ENCODE measurements at regions not wholly inside any gene's neighbourhood (a gene's known extent, or its start where the extent isn't known, plus 50 kb on each side); places are given as distances from the start of the nearest gene placed in this dataset.

- no peak for DNase-seq
Observed at GRCh38 chr2:128696421-128696820, 377.8 kb upstream of the HS6ST1 start.

DNA sequence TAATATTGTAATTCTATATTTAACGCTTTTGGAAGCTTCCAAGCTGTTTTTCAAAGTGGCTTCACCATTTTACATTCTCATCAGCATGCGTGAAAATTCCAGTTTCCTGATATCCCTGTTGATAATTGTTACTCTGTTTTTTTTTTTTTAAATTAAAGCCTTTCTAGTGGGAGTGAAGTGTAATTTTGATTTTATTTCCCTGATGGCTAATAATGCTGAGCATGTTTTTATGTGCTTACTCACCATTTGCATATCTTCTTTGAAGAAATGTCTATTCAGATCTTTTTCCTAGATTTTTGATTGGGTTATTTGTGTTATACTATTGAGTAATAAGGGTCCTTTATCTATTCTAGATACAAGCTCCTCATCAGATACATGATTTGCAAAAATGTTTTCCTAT, 382.8 kb upstream of the HS6ST1 start:
- DNase-seq = no peak

GRCh38 chr2:128702616-128703015, 383.9 kb upstream of the HS6ST1 start:
- DNase-seq = peak in 1 of 2 donors; percentile 62

DNA sequence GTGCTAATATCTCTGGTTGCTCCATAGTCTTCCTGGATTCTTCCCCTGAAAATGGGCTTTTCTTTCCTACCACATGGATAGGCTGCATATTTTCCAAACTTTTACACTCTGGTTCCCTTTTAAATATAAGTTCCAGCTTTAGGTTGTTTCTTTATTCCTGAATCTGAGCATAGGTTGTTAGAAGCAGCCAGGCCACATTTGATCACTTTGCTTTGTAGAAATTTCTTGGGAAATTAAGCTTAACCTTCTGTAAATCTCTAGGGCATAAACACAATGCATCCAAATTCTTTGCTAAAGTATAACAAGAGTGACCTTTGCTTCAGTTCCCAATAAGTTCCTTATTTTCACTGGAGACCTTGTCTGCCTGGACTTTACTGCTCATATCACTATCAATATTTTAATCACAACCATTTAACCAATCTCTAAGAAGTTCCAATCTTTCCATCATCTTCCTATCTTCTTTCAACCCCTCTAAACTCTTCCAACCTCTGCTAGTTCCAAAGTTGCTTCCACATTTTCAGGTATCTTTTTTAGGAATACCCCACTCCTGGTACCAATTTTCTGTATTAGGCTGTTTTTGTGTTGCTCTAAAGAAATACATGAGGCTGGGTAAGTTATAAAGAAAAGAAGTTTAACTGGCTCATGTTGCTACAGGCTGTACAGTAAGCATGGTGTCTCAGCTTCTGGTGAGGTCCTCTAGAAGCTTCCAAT, 389.6 kb upstream of the HS6ST1 start:
- DNase-seq = no peak

- no peak for DNase-seq
Observed at GRCh38 chr2:128710242-128710641, 391.6 kb upstream of the HS6ST1 start.

DNA sequence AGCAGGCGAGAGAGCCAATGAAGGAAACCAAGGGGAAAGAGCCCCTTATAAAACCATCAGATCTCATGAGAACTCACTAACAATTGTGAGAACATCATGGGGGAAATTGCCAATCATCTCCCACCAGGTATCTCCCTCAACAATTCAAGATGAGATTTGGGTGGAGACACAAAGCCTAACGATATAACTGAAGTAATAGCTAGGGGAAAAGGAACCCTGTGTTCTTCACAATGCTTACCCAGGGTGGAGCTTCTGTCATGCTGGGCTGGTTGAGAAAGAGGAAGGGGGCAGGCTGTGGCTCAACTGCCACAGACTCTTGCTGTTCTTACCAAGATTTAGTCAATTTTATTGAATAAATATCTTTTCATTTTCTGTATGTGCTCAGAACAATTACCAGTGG, 392.1 kb upstream of the HS6ST1 start:
- peak; percentile 75 for DNase-seq

DNA sequence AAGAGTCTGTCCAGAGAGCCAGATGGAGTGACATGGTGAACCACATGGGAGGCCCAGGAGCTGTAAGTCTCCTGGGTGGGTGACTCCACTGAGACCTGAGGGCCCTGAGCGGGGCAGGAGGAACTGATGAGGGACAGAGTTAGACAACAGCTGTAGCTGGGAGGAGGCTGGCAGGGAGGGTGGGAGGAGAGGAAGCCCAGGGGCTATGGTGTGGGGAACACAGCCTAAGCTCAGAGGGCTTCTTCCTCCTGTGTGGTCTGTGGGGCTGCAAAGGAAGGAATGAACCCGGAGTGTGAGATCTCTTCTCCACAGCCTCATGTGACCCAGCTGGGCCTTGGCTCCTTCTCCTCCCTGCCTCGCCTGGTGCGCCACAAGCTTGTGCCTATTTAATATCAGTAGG, 395.6 kb upstream of the HS6ST1 start:
- DNase-seq = peak; percentile 53 to 71

DNA sequence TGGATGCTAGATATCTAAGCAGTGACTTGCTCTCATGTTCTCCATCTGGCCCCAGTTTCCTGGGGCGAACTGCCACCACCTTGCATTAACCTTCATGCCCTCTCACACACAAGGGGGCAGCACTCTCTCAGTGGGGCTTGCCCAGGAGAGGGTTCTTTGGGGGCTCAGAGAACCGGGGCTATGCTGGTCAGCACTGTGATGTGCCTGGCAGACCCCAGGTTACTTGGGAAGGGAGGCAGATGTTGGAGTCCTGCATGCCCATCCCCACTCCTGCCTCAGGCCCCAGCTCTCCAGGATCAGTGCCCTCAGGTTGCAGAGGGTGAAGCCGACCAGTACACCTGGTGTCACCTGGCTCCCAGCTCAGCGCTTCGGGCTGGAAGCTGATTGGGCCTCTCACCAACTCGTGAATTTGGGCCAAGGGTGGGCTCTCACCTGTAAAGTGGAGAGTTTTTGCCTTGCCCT, 396.2 kb upstream of the HS6ST1 start:
- DNase-seq = no peak

GRCh38 chr2:128715360-128715759, 396.7 kb upstream of the HS6ST1 start:
- DNase-seq = no peak

DNA sequence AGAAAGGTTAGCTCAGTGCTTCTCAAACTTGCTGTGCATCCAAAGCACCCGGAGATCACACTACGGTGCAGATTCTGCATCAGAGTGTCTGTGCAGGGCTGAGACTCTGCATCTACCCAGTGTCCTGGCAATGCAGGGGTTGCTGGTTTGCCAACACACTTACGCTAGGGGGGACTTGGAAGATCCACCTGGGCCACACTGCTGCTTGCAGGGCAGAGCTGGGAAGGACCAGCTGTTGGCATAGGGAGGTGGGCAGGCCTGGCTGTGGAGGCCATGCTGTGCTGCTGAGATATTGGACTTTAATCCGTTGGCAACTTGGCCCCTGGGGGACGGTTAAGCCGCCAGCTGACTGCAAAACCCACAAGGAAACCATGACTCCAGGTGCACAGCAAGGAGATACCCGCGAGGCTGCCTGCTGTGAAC, 397.6 kb upstream of the HS6ST1 start:
- DNase-seq = no peak

GRCh38 chr2:128717758-128718710, 399.4 kb upstream of the HS6ST1 start:
- DNase-seq = no peak

- DNase-seq = no peak
Observed at GRCh38 chr2:128720080-128721022, 401.7 kb upstream of the HS6ST1 start.

- DNase-seq = peak; percentile 34
Observed at GRCh38 chr2:128721096-128721495, 402.4 kb upstream of the HS6ST1 start.

GRCh38 chr2:128722489-128722888, 403.8 kb upstream of the HS6ST1 start:
- no peak for DNase-seq

DNA sequence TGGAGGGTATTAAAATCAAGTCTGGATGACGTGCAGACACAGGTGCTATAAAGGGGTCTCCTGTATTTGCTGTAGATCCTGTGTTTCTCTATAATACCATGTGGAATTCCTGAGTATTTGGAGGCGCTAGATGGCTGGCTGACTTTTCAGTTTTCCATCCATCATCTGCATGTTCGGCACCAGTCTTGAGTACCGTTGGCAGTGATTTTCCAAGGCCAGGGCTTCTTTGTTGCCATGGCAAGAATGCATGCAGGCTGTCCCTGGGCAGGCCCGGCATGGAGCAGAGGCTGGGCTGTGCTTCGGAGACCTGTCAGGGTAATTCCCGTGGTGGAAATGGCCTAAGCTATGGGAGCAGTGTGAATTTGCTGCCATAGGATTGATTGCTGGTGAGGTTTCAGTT, 405.9 kb upstream of the HS6ST1 start:
- DNase-seq = no peak

DNA sequence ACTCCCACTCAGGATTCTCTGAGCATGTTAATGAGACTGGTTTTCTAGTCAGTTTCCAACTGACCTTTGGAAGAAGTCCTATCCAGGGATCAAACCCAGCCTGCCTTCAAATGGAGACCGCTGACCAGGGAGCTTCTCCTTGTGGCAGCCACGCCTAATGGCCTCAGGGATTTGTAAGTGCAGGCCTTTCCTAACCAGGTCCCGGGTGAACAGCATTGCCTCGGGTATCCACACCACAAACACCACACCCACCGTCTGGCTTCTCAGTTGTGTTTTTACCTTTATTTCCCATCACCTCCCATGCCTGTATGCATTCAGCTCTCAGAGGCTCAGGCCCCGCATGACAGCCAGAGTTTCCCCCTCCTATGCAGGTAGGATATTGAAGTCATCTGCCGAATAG, 406.3 kb upstream of the HS6ST1 start:
- no peak for DNase-seq

- peak; percentile 46 to 70 for DNase-seq
Observed at GRCh38 chr2:128726236-128726635, 407.6 kb upstream of the HS6ST1 start.

DNA sequence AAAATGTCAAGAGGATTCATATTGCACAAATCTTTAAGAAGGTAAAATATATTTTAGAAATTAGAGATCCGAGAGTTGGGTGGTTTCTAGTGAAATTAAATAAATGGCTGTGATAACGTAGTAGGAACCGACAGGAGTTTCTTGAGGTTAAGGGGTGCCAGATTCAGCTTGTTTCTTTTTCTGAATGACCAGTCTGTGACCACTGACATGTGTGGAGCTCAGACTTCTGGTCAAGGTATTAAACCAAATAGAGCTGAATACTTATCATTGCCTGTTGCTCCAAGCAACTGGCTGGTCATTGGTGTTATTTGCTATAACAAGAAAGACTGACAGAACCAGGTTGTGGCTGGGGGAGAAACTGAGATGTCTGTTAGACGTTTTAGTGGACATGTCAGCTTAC, 408.2 kb upstream of the HS6ST1 start:
- no peak for DNase-seq

DNA sequence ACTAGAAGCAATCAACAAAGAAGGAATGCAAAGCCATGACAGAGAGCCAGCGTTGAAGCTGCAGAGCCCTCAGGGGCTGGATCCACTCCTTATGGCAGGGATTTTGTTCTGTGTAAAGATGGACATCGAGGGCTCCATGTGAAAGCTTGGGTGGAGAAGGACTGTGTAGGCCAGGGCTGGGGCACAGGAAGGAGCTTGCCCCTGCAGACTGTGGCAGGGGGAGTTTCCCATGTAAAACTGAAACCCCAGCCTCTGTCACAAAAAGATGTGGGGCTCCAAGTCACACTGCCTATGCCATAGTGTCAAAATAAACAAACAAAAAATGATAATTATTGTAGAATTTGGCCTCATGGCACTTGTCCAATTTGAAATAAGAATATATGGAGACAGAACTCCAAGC, 408.7 kb upstream of the HS6ST1 start:
- no peak for DNase-seq

DNA sequence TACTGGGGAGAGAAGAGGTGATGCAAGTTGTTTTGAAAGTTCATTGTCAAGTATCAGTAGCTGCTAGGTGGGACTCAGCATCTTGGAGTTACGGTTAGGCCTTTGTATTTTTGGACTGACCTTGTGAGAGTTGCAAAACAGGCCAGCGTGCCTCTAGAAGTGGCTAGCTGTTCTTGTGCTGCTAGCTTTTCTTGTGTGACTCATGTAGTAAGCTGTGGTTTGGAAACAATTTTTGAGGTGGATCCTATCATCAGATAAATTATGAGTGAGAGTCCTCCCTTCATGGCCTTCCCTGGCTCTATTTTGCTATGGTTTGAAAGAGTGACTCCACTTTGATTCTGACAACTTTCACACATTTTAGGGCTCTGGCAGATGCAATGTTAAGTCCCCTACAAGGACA, 409.2 kb upstream of the HS6ST1 start:
- peak; percentile 56 to 72 for DNase-seq

DNA sequence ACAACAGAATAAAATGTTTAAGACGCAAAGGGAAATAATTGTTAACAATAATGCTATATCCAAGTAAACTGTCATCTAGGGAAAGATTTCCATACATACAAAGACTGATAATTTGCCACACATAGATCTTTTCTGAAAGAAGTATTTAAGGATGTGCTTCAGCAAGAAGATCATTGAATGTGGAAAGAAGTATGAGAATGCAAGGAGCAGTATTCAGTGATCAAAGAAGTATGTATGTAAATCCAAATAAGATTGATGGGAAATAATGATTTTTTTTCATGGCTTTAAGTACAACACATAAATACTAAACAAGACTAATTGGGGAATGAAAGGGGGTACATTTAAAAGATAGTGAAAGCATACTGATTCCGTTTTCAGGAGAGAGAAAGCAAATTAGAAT, 410.4 kb upstream of the HS6ST1 start:
- no peak for DNase-seq

DNA sequence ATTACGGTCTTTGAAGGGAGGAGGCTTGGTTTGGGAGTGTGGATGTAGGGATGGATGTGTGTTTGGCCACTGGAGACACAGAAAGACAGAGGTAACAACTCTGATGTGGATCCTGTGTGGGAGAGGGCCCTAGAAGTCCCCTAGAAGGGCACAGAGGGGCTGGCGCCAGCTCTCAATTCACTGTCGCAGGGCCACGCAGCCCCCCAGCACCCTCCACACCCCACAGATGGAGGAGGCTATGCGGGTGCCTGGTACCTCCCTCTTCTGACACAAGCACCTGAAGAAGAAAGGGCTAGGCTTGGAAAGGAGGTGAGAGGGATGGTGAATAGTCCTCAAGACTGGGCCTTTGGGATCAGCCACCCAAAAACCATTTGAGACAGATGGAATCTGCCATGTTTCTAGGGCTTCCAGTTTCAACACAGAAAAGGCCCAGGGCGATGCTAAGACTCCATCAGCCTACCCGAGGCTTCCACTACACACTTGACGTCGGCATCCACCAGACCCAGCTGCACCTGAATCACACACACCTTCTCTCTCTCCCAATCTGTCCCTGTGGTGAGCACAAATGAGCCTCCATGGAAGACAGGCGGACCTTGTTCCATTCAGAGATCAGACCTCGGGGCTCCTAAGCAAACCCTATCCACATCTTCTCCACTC, 413.5 kb upstream of the HS6ST1 start:
- no peak for DNase-seq
